ENCODE measurements at regions not wholly inside any gene's neighbourhood (a gene's known extent, or its start where the extent isn't known, plus 50 kb on each side); places are given as distances from the start of the nearest gene placed in this dataset.

DNA sequence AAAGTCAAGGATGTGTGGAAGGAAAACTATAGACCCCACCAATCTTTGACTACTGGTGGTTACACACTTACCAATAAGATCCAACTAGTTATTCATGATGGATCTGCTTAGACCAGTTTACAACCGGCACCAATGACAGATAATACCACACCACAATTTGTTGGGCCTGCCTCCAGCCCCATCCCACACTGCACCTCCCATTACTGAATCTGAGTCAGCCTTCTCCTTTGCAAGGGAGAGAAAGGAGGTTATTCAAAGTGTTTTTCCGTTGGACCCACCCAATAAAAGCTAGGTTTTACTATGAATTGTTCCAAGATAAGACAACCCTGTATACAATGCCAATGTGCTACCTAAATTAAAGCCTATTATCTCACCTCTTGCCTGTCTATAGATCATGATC is 453.5 kb downstream of the MTRR start:
- DNase-seq (ENCODE audit: low spot score) = no peak

DNA sequence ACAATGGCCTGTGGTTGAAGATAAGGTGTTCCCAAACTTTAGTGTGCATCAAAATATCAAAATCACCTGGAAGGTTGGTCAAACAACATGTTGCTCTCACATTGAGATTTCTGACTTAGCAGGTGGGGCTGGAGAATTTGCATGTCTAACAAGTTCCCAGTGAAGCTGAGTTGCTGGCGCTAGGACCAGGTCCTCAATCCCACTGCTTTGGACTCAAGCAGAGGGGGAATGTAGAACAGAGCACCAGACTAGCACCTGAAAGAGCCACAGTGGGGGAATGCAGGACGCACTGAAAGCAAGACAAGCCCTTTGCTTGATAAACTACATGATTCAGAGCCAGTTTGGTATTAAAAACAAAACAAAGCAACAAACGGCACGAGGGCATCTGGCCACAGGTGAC is 458.1 kb downstream of the MTRR start:
- no peak for DNase-seq (ENCODE audit: low spot score)

DNA sequence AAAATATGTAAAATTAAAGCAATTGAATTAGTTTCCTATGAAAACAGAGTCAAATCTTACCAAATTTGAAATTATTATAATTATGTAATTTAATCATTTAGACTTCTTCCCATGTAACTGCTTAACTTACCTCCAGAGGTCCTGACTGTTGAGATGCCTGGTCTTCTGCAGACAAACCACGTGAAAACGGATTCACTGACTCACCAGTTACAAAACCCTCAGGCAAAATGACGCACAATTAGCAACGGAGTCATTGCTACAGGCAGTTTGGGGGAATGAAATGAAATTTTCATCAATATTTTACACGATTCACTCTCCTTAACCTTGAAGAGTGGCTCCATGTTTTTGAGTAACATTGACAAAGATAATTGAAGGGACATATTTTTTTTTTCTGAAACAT is 460.8 kb downstream of the MTRR start:
- no peak for DNase-seq (ENCODE audit: low spot score)

DNA sequence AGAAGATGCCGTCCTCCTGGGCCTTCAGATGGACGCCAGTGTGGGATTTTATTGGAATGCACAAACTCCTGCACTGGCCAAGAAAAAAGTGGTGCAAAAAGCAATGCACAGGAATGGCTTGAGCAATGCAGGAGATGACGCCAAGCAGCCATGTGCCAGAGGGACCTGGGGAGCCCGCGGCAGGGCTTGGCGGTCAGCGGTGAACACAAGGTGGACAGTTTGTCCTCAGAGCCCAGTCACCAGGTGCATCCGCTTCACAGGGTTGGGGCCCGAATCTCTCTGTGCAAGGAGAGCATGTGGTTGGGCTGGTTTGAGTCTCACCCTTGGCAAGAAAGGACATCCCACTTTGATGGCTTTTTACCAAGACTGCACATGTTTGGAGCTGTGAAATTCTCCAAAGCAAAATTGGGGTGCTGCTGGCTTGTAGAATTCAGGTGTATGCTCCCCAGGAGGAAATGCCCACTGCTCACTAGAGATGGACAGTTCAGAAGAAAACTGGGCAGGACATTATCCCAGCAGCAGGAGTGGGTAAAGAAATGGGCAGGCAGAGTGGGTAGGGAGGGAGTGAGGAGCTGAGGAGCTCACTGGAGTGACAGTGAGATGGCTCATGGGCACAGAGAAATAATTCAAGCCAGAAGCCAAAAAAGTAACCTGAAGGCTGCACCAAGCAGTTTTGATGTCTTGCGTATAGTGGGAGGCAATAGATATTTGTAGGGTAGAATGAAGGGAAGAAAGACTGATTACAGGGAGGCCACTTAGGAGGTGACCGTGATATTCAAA is 463.9 kb downstream of the MTRR start:
- DNase-seq (ENCODE audit: low spot score) = no peak

DNA sequence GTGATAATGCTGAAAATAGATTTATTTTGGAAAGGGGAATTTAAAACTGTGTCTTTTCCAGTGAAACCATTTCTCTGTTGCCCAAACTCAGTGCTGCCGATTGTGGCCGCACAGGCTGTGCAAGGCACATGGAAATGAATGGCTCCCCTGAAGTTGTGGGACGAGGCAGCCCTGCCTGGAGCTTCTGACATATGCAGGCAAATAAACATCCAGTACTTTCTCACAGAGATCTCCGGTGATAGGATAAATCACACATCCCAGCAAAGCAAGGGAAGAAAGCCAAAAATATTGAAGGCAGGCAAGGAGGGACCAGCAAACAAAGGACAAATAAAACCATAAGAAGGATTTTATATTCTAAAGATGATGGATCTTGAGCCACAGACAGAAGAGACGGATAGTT is 464.5 kb downstream of the MTRR start:
- DNase-seq (ENCODE audit: low spot score) = no peak

DNA sequence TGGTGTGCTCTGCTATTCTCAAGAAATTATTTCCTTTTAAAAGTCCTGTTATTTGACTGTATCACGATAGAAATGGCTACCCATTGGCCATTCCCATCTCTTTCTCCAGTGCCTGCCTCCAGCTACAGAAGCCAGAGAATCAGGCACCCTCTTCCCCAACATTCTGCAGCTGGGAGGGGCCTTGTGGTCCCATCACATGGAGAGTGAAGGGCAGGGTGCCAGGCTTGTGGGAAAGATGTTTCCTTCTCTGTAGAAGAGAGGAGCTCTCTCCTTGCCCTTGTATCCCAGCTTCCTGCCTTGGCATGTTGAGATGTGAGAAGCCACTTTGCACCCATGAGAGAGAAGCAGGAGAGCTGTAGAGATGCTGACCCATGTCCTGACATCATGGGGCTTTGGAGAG is 465.0 kb downstream of the MTRR start:
- DNase-seq (ENCODE audit: low spot score) = no peak

DNA sequence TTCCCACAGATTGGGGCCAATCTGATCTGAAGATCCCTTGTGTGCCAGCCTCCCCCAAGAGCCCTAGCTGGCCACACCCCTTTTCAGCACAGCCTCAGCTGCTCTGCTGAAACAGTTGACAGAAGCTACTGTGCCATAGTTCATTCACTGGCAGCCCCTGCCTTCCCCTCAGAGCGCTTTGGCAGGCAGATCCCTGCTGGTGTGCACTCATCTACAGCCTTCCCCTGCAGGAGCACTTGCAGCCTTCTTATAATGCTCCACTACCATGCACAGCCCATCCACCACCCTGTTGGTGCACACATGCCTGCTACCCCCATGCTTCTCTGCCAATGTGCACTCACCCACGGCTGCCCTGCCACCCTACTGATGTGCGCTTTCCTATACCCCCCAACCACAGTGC is 471.3 kb downstream of the MTRR start:
- no peak for DNase-seq (ENCODE audit: low spot score)

DNA sequence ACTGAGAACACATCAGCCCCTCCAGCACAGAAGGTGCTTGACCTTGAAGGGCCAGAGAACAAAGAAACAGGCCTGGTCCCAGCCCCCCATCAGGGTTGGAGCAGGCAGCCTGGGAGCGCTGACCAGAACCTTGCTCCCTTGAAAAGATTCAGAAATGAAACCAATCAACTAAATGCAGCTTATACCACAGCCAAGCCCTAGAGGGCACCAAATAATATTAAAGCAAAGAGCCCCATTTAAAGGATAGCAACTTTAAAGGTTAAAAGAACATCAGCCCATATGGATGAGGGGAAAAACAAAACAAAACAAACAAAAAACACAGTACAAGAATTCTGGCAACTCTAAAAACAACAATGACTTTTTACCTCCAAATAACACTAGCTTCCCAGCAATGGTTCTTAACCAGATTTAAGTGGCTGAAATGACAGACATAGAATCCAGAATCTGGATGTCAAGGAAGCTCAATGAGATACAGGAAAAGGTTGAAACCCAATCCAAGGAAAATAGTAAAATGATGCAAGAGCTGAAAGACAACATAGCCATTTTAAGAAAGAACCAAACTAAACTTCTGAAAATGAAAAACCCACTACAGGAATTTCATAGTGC is 471.9 kb downstream of the MTRR start:
- no peak for DNase-seq (ENCODE audit: low spot score)

DNA sequence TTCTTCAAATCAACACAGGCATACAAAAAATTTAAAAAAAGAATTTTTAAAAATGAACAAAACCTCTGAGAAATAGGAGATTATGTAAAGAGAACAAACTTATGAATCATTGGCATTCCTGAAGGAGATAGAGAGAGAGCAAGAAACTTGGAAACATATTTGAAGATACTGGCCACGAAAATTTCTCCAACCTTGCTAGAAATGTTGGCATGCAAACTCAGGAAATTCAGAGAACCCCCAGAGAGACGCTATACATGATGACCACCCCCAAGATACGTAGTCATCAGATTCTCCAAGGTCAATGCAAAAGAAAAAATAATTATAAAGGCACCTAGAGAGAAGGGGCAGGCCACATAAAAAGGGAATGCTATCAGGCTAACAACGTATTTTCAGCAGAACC is 472.5 kb downstream of the MTRR start:
- no peak for DNase-seq (ENCODE audit: low spot score)

DNA sequence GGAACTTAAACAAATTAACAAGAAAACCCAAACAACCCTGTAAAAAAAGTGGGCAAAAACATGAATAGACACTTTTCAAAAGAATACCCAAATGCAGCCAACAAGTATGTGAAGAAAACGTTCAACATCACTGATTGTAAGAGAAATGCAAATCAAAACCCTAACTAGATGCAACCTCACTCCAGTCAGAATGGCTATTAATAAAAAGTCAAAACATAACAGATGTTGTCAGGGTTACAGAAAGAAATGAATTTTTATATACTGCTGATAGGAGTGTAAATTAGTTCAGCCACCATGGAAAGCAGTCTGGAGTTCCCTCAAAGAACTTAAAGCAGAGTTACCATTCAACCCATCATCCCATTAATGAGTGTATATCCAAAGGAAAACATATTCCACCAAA is 479.0 kb downstream of the MTRR start:
- no peak for DNase-seq (ENCODE audit: low spot score)

DNA sequence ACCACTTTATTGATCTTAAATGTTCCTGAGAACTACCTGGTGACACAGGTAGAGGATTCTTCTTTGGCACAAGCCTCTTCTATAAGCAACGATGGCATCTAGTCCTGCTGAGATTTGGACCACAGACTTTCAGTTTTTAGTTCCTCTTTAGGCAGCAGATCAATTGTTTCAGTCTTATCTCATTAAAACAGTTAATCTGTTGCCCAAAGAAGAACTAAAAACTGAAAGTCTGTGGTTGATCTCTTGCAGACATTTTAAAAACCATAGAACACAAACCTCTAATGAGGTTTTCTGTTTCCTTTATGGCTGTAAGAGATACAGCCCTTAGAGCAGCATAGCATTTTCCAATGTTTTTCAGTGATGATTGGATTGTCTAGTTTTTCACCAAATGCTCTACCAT is 480.9 kb downstream of the MTRR start:
- DNase-seq (ENCODE audit: low spot score) = no peak

DNA sequence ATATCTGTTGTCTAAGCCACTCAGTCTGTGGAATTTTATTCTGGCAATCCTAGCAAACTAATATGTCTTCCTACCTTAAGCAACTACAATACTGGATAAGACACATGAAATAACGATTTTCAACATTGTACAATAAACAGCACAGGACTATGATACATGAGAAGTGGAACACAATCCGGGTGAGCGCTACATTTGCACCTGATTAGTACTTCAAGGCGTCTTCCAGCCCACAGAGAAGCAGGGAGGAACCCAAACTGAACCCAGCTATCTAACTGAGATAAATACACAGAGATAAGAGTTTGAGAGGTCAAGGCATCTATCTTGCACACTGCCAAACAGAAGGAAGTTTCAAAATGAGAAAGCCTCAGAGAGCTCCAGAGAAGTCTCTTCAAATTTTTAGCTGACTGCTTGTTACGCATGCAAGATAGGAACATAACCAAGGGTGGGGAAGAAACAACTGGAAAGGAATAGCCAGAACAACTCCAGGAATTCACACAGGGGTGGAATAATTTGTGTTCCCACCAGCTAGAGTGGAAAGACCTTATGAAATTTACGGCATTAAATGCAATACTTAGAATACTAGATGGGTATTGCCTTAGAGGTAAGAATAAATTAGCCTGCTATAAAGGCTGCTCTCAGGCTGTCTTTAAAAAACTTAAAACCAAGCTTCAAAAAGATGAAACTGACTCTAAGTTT is 481.8 kb downstream of the MTRR start:
- DNase-seq (ENCODE audit: low spot score) = no peak

DNA sequence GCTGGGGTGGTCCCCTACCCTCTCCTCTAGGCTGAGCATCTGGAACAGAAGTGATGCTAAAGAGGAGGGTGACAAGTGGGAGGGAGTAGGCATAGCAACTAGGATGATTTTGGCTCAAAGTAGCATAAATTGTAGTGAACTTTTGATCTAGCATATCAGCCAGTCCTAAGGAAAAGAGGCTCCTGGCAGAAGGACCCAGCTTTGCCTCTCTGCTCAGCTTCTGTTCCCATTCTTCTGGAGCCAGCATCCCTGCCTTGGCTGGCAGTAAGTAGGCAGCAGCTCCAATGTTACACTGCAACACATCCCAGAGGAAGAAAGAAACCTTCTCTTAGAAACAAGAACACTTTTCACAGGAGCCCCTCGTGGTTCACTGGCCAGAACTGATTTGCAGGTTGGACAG is 487.0 kb downstream of the MTRR start:
- no peak for DNase-seq (ENCODE audit: low spot score)

DNA sequence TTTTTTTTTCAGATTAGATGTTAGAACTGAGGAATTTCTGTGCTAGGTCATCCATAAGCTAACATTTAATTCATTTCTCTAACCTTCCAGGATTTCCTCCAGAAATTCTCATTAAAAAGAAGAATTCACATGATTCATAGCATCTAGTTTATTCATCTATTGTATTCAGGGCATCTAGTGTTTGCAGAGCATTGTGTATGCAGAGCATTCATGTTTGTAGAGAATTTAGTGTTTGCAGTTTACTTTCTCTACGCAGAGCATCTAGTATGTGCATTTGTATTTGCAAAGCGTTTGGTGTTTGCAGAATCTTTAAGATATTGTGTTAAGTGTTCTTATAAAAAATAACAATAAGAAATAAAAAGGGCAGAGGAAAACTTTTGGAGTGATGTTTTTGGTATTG is 491.1 kb downstream of the MTRR start:
- DNase-seq (ENCODE audit: low spot score) = no peak

DNA sequence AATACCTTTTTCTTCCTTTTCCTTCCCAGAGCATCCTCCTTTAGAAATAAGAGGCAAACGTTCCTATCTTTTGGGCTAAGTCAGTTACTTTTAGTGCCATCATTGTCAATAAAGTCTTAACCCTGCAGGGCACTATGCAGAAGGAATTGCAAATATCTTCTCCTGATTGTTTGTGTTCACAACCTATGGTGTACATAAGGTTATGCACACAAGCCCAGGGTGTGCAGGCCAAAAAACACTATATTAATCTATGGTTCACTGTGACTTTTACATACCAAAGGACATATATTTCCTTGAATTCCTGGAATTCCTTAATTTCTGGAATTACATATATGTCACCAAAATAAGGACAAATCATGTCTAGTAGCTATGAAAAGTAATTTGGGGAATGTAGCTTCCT is 493.5 kb downstream of the MTRR start:
- DNase-seq (ENCODE audit: low spot score) = no peak

DNA sequence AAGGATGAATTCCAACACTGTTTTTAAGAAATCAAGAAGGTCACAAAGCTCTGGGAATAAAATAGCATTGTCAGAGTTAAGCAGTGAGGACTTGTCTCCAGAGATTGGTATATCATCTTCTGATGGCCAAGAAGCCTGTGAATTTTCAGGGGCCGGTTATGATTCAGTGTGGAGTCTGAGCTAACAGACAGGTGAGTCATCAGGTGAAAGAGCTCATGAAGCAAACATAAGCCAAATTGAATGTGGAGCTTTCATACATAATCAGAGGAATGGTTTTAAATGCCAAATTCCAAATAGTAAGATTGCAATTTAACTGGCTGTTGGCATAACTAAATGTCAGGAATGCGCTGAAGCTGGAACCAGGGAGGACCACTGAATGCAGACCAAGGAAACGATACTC is 494.2 kb downstream of the MTRR start:
- DNase-seq (ENCODE audit: low spot score) = no peak

DNA sequence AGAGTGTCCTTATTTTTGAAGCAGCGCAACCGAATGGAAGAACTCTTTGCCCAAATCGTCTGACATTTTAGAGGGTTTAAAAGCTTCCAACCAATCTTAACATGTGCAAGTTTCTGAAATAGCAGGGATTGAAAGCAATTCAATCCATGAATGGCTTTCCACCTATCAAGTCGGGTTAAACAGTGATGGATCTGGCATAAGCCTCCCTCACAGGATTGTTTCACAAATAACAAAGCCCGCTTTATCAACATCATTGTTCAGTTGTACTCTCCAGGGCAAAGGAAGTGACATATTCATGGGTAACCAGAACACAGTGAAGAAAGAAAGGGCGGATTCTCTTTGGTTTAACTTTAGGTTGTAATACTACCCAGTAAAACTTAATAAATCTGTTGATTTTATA is 497.3 kb downstream of the MTRR start:
- DNase-seq (ENCODE audit: low spot score) = no peak

DNA sequence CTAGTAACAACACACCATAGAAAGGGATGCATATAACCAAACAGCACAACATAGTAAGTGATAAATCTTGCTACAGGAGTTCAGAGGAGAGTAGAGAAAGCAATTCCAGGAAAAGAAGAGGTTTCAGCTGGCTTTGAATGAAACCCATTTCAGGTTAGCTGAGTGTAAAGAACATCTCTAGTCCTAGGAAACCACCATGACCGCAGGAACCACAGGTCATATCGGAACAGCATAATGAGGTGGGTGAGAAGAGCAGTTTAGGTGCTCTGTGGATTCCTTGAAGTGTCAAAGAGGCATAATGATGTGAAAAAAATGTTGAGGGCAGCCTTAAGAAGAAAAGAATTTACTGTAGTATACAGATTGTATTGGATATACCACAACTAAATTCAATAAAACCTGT is 507.5 kb downstream of the MTRR start:
- DNase-seq (ENCODE audit: low spot score) = no peak

DNA sequence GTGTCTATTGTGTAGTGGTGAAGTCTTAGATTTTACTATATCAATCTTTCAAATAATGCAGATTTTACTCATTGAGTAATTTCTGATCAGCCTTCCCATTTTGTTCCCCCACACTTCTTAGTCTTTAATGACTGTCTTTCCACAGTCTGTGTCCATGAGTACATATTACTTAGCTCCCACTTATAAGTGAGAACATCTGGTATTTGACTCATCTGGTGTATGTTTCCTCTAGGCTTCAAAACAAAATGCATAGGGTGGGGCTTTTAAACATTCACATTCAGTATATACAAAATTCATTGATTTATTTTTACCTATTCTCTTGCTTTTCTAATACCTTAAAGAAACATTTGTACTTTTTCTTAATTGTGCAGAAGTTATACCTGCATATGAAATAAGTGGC is 513.0 kb downstream of the MTRR start:
- no peak for DNase-seq (ENCODE audit: low spot score)

DNA sequence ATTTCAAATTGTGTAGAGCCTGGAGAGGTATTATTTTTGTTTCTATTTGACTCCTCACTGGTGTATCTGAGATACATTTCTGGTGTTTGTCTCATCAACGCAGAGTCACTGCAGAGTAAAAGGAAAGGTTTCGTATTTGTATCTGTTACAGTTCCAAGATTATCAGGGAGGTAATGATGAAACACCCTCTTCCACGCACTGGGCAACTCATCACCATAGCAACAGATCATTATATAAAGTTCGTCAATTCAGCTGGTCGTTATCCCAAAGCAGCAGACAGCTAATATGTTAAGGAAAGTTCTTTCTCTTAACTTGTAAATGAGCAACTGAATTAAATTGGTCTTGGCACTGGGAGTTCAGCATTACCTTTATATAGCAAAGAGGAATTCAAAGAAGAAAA is 513.5 kb downstream of the MTRR start:
- DNase-seq (ENCODE audit: low spot score) = no peak

DNA sequence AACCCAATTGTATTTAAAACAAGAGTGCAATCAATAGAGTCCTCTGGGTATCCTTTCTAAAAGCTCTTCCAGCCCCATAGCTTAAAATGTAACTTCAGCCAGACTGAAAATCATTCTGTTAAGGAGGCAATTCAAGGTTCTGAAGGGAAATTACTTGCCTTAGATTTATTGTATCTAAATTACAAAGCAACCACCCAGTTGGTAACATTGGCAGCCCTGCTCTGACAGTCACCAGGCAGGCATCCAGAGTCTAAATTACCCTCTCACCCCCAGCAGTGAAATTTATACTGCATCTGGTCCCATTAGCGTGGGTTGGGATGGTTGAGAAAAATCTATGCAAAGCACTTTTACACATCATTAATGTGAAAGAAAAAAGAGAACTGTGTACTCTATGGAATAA is 514.7 kb downstream of the MTRR start:
- DNase-seq (ENCODE audit: low spot score) = no peak

DNA sequence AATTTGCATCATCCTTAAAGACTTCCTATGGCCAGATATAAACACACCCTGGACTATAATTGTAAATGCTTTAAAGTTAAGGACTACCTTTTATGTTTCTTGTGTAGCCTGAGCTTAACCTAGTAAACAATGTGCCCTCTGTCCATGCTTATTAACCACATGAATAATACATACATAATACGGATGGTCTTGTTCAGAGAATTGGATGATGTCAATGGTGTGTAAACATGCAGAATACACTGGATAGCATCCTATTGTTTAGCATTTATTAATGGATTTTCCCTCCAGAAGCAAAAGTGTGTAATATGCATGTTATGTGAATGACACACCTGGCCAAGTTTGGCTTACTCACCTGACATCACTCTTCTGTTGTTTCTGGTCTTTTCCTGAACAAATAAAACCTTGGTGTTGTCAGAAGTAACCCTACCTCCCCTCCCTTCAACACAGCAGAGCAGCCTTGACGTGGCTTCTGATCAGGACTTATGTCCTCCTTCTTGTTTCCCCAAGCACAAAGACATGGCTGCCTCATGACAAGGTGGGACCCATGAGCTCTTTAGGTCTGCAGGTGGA is 517.9 kb downstream of the MTRR start:
- no peak for DNase-seq (ENCODE audit: low spot score)

DNA sequence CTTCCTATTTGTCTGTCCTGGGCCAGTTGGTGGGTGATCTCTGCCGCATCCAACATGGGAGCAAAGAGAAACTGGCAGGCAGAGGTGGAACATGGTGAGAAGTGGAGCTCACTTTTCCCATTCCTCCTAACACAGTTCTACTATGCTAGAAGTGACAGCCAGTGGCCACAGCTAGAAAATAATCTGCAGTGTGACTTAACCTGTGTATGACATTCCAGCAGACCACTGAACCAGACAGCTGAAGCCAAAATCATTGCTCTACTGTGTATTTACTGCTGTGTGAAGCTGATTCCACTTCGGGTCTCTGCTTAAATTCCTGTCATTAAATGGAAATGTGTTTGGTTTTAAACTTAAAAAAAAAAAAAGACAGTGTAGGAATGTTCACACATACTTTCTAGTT is 523.0 kb downstream of the MTRR start:
- no peak for DNase-seq (ENCODE audit: low spot score)
